Omental fat pad (tissue), 3 donors: ENCODE measurements at regions not wholly inside any gene's neighbourhood (a gene's known extent, or its start where the extent isn't known, plus 50 kb on each side); places are given as distances from the start of the nearest gene placed in this dataset.

ENCODE experiments used
- ATAC-seq: fragments of 150-250 bp; one replicate; pipeline ENCODE4 v1.9.1; 2016; ENCODE audit warnings: mild to moderate bottlenecking, moderate library complexity; ENCODE audit not compliant: low FRiP score
- DNase-seq: peaks from one replicate; pipeline ENCODE4 v3.0.0-alpha.2; 2019; ENCODE audit warnings: low spot score
- TF ChIP-seq, protein P1 (sequence below), 3 donors: fragments of 450-650 bp; IDR thresholded peaks; one replicate each; pipeline ENCODE4 v1.5.1; 2016 to 2017; ENCODE audit warnings: antibody characterized with exemption in 3 of 3, mild to moderate bottlenecking in 3 of 3, moderate library complexity in 2 of 3

DNA sequence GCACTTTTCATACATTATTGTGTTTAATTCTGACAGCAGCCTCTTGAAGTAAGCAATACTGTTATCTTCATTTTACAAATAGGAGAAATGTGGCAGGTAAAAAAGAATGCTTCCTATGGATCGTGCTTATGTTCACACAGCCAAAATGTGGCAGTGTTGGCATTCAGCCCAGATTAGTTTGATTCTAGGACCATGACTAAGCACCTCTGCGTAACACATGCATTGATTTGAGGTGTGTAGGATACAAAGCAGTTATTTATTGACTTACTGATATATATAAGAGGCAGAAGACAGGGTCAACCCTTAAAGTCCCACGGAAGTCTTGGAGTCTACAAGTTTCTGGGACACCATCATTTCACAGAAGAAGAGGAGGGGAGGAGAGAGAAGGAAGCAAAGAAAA is 1144.4 kb upstream of the GOT2 start:
- no peak for ATAC-seq
- TF ChIP-seq, protein P1, sequence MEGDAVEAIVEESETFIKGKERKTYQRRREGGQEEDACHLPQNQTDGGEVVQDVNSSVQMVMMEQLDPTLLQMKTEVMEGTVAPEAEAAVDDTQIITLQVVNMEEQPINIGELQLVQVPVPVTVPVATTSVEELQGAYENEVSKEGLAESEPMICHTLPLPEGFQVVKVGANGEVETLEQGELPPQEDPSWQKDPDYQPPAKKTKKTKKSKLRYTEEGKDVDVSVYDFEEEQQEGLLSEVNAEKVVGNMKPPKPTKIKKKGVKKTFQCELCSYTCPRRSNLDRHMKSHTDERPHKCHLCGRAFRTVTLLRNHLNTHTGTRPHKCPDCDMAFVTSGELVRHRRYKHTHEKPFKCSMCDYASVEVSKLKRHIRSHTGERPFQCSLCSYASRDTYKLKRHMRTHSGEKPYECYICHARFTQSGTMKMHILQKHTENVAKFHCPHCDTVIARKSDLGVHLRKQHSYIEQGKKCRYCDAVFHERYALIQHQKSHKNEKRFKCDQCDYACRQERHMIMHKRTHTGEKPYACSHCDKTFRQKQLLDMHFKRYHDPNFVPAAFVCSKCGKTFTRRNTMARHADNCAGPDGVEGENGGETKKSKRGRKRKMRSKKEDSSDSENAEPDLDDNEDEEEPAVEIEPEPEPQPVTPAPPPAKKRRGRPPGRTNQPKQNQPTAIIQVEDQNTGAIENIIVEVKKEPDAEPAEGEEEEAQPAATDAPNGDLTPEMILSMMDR (IDR thresholded peaks at IDR 0.05) = no peak
- no peak for DNase-seq

DNA sequence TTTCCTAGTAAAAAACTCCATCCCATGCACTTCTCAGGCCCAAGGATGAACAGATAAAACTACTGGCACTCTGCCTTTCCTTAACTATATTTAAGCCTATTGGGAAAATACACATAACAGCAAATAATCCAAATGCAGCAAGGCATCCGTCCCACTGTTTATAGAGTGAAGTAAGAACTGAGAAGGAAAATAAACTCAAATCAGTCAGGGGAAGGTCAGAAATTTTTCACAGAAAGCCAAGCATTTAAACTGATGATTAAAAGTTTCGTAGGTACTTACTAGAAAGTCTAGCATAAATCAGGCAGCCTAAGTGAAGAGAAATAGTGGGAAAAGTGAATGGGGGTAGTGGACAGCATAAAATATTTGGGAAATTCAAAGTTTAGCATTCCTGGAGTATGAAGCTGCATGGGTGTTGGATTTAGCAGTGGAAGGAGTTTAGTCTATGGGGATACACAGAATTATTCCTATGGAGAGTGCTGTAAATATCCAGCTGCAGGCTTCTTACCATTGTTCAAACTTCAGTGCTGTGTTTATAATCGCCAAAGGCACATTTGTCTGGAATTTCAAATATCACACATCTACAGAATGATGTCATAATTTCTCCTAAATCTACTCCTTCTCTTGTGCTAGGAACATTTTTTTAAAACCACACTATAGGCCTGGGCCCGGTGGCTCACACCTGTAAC is 1131.0 kb upstream of the GOT2 start:
- TF ChIP-seq, protein P1 (IDR thresholded peaks at IDR 0.05) = no peak
- DNase-seq = no peak
- ATAC-seq = no peak

DNA sequence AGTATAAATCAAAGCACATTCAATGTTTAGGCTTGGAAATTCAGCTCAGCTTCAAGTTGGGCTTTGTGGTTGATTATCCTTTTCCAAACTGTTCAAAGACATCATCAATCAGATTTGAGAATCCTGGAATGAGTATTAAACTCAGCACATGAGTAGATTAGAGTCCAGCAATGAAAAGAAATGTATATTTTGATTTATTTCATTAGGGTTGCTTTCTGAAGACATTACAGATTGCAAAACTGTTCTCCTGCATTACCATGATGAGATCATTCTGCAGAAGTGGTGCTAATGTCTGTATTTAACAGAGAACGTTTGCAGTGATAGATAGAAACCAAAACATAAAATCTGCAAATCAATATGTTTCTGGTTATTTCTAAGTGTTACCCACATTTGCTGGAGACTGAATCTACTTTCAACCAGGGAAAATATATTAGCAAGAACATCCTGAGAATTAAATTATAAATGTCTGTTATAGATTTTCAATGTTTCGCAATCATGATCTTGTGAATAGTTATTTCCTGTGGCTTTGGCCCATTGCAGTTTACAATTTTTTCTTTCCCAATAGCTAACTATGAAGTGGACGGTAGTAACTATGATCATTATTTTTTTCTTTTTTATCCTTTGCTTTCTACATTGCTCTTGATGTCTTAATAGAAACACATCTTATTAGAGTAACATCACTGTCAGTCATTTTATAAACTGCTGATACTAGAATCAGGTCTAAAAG is 1125.7 kb upstream of the GOT2 start:
- TF ChIP-seq, protein P1 (IDR thresholded peaks at IDR 0.05) = no peak
- DNase-seq = no peak
- no peak for ATAC-seq

DNA sequence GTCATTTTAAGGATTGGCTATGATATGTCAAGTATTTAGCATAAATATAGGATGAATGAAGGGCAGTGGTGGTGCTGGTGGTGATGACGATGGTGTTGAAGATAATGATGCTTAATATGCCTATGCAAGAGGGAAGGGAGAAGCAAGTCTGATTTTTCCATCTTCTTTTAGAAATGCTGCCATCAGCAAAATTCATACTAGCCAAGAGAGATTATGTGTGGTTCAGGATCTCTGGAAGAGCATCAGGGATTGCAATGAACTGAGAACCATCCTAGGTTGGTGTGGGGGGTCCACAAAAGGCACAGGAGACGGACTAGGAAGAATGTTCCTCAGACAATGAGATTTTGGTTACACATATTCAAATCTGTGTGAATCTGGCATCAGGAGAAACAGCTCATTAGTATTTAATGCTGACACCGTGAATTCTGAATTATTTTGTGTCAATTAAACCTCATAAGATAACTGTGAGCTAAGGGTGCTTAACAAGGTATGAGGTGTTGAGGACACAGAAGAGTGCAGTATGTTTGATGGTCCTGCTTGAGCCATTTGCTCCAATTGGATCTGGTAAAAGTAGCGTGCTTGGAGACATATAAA is 1120.8 kb upstream of the GOT2 start:
- ATAC-seq = no peak
- TF ChIP-seq, protein P1 (IDR thresholded peaks at IDR 0.05) = no peak
- no peak for DNase-seq

DNA sequence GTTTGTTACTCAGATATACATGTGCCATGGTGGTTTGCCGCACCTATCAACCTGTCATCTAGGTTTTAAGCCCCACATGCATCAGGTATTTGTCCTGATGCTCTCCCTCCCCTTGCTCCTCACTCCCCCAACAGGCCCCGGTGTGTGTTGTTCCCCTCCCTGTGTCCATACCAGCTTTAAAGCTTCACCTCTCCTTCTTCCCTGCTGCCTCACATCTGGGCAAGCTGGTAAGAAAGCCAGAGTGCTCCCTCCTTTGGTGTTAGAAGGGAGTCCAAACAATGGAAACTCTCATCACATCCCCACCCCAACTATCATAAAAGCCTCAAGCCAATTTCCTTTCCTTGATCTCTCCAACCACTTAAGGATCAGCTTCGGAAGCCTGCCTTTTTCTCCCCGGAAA is 1115.6 kb upstream of the GOT2 start:
- TF ChIP-seq, protein P1 (IDR thresholded peaks at IDR 0.05) = no peak
- ATAC-seq = no peak
- DNase-seq = no peak

DNA sequence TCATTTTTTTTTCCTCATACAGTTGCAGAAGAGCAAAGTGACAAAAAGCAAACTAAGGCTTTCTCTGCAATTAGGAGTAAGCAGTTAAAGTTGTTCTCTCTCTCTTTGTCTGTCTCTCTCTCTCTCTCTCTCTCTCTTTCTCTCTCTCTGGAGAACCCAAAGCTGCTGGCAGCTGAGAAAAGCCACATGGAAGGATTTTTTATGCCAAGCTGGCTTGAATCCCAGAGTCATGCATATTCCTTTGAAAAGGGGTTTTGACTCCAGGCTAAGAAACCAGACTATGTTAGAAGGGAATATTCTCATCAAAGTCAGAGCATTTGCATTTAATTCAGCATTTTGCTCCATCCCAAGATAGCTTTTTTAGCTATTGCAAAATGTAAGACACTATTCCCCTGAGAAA is 1114.2 kb upstream of the GOT2 start:
- DNase-seq = no peak
- TF ChIP-seq, protein P1 (IDR thresholded peaks at IDR 0.05) = no peak
- no peak for ATAC-seq
